ENCODE measurements at regions not wholly inside any gene's neighbourhood (a gene's known extent, or its start where the extent isn't known, plus 50 kb on each side); places are given as distances from the start of the nearest gene placed in this dataset.

DNA sequence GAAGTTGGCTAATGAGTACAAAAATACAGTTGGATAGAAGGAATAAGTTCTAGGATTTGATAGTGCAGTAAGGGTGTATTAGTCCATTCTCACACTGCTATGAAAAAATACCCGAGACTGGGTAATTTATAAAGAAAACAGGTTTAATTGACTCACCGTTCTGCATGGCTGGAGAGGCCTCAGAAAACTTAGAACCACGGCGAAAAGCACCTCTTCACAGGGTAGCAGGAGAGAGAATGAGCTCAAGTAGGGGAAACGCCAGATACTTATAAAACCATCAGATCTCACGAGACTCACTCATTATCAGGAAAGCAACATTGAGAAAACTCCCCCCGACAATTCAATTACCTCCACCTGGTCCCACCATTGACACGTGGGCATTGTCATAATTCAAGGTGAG is 483.3 kb downstream of the TUSC7 start:
- H3K27ac ChIP-seq (ENCODE audit: low read depth, low read length): no peak overlapping the region
- CTCF ChIA-PET: interaction anchor here (1.5 to 1.6 kb wide), 2 partner anchors 10 to 134 kb away, joined by 4 to 8 read pairs; no protein-coding TSS in a partner anchor
- TF ChIP-seq, protein P1, sequence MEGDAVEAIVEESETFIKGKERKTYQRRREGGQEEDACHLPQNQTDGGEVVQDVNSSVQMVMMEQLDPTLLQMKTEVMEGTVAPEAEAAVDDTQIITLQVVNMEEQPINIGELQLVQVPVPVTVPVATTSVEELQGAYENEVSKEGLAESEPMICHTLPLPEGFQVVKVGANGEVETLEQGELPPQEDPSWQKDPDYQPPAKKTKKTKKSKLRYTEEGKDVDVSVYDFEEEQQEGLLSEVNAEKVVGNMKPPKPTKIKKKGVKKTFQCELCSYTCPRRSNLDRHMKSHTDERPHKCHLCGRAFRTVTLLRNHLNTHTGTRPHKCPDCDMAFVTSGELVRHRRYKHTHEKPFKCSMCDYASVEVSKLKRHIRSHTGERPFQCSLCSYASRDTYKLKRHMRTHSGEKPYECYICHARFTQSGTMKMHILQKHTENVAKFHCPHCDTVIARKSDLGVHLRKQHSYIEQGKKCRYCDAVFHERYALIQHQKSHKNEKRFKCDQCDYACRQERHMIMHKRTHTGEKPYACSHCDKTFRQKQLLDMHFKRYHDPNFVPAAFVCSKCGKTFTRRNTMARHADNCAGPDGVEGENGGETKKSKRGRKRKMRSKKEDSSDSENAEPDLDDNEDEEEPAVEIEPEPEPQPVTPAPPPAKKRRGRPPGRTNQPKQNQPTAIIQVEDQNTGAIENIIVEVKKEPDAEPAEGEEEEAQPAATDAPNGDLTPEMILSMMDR (IDR thresholded peaks at IDR 0.05; ENCODE audit: low read depth, low read length): no peak
- H3K27me3 ChIP-seq (ENCODE audit: control insufficient read depth, insufficient read depth, low read length): no peaks in the 10 kb centered on the region
- no peak for DNase-seq (ENCODE audit: low read depth, low spot score)
- POLR2A ChIA-PET: no interaction called here
- H3K9me3 ChIP-seq (ENCODE audit: control insufficient read depth, insufficient read depth, low read length): no peaks in the 10 kb centered on the region
- no peak overlapping the region for H3K4me3 ChIP-seq (ENCODE audit: low read depth, low read length)

DNA sequence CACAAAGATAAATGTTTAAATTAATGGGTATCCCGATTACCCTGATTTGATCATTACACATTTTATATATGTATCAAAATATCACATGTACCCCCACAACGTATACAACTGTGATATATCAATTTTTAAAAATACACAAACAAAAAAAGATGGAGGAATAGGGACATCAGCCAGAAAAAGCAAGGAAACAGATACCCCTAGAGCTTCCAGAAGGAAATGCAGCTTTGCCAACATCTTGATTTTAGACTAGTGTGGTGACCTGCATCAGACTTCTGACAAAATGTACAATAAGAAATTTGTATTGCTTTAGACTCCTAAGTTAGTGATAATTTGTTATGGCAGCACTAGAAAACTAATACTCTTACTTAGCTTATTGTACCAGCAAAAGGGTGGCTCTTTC is 483.8 kb downstream of the TUSC7 start:
- TF ChIP-seq, protein P1 (IDR thresholded peaks at IDR 0.05; ENCODE audit: low read depth, low read length): peak; percentile 49
- H3K9me3 ChIP-seq (ENCODE audit: control insufficient read depth, insufficient read depth, low read length): no peaks in the 10 kb centered on the region
- CTCF ChIA-PET: interaction anchor here (1.5 to 1.6 kb wide), 2 partner anchors 9 to 134 kb away, joined by 4 to 8 read pairs; no protein-coding TSS in a partner anchor
- DNase-seq (ENCODE audit: low read depth, low spot score): no peak
- H3K27me3 ChIP-seq (ENCODE audit: control insufficient read depth, insufficient read depth, low read length): no peaks in the 10 kb centered on the region
- no peak overlapping the region for H3K27ac ChIP-seq (ENCODE audit: low read depth, low read length)
- POLR2A ChIA-PET: no interaction called here
- no peak overlapping the region for H3K4me3 ChIP-seq (ENCODE audit: low read depth, low read length)

DNA sequence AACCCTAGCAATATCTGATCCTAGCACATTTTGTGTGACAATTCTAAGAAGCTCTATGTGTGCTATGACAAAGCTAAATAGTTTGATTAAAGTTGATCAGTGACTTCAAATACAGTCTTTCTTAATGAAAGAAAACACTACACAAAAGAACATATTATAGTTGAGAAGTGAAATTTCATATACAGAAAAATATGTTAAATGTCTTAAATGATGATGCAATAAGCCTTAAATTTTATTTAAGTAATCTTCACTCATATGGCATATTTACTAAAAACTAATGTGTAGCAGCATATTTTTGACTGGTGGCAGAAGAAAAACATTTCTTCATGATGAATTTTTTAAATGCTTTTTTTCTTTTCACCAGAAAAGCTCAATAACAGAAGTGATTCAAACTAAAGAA is 485.5 kb downstream of the TUSC7 start:
- TF ChIP-seq, protein P1 (IDR thresholded peaks at IDR 0.05; ENCODE audit: low read depth, low read length): no peak

DNA sequence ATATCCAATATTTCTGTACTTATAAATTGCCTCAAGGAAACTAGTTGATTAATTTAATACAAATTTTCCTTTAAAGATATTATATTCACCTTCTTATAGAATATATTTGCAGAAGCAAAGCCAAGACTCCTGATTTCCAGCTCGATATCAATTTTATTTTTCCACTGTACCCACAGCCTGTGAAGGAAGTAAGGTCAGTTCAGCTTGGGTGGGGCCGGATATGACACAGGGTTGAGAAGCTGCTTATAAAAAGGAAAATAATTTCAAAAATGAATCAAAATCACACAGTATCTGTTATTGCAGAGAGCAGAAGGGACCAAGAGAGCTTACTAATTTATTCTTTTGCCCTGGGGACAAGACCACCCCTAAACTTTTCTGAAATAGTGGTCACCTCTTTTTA is 491.4 kb downstream of the TUSC7 start:
- TF ChIP-seq, protein P1 (IDR thresholded peaks at IDR 0.05; ENCODE audit: low read depth, low read length): no peak
- POLR2A ChIA-PET: no interaction called here
- no peak for DNase-seq (ENCODE audit: low read depth, low spot score)
- no peak overlapping the region for H3K27ac ChIP-seq (ENCODE audit: low read depth, low read length)
- H3K27me3 ChIP-seq (ENCODE audit: control insufficient read depth, insufficient read depth, low read length): no peaks in the 10 kb centered on the region
- H3K4me3 ChIP-seq (ENCODE audit: low read depth, low read length): no peak overlapping the region
- no peaks in the 10 kb centered on the region for H3K9me3 ChIP-seq (ENCODE audit: control insufficient read depth, insufficient read depth, low read length)
- CTCF ChIA-PET: no interaction called here

More for the DNA sequence above, 485.5 kb downstream of the TUSC7 start:
- H3K27ac ChIP-seq (ENCODE audit: low read depth, low read length): no peak overlapping the region
- H3K4me3 ChIP-seq (ENCODE audit: low read depth, low read length): no peak overlapping the region
- POLR2A ChIA-PET: no interaction called here
- no peaks in the 10 kb centered on the region for H3K9me3 ChIP-seq (ENCODE audit: control insufficient read depth, insufficient read depth, low read length)
- CTCF ChIA-PET: interaction anchor here (0.5 to 0.9 kb wide), 2 partner anchors 219 to 331 kb away, joined by 3 read pairs; no protein-coding TSS in a partner anchor
- no peak for DNase-seq (ENCODE audit: low read depth, low spot score)
- no peaks in the 10 kb centered on the region for H3K27me3 ChIP-seq (ENCODE audit: control insufficient read depth, insufficient read depth, low read length)

DNA sequence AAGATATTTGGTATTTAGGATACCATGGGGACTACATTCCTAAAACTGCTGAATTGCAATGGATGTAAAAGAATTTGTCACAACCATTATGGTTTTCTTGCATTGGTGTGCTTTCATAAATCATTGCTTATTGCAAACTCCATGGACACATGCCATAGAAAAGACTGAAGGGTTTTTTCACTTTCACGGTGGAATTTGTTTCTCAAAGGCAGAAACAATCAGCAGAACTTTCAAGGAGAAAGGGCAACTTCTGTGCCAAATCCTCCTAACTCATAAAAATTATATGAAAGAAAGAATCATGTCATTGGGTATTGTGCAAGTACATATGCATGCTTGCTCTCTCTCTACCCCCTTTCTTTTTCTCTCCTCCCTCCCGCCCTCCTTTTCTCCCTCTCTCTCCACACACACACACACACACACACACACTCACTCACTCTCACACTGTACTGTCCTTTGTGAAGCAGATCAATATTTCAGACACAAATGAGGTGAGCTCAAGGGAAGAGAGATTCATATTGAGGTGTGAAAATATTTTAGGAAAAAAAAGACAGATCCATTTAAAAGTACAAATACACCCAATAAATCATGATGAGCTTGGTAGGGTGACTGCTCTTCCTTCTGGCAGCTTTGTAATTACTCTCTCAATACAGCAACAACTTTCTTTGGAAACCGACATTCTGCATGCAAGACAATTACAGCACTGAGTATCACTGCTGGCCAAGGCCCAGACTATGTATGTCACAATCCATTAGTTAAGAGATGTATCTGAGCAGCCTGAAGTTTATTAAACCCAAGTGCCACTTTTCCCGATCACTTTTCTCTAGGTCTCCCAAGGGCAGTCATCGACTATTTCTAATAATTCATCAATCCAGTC is 492.6 kb downstream of the TUSC7 start:
- H3K9me3 ChIP-seq (ENCODE audit: control insufficient read depth, insufficient read depth, low read length): no peaks in the 10 kb centered on the region
- H3K4me3 ChIP-seq (ENCODE audit: low read depth, low read length): no peak overlapping the region
- TF ChIP-seq, protein P1 (IDR thresholded peaks at IDR 0.05; ENCODE audit: low read depth, low read length): no peak
- no peaks in the 10 kb centered on the region for H3K27me3 ChIP-seq (ENCODE audit: control insufficient read depth, insufficient read depth, low read length)
- CTCF ChIA-PET: interaction anchor here (0.6 to 1.0 kb wide), 2 partner anchors 9 to 174 kb away, joined by 3 to 4 read pairs; no protein-coding TSS in a partner anchor
- POLR2A ChIA-PET: no interaction called here
- DNase-seq (ENCODE audit: low read depth, low spot score): no peak
- no peak overlapping the region for H3K27ac ChIP-seq (ENCODE audit: low read depth, low read length)
